Gastroesophageal sphincter (tissue), 3 donors: ENCODE measurements at regions not wholly inside any gene's neighbourhood (a gene's known extent, or its start where the extent isn't known, plus 50 kb on each side); places are given as distances from the start of the nearest gene placed in this dataset.
"Not testable (repeated sequence)": the region's sequence is repeated elsewhere in the genome, so short reads cannot be mapped to it uniquely, and the experiment has no call there.

ENCODE experiments used
- POLR2A ChIP-seq, 2 donors: fragments of 450-650 bp; IDR thresholded peaks; one replicate each; pipeline ENCODE4 v1.6.1; 2017; ENCODE audit warnings: antibody characterized with exemption in 2 of 2, mild to moderate bottlenecking in 2 of 2, moderate library complexity in 1 of 2
- POLR2AphosphoS5 ChIP-seq: sonication (generic); formaldehyde crosslinking; IDR thresholded peaks from one replicate; pipeline ENCODE4 v1.6.1; 2017; ENCODE audit warnings: antibody characterized with exemption
- TF ChIP-seq, protein P1 (sequence below), 4 experiments: fragments of 200-600 bp in 2 of 4; fragments of 450-650 bp in 2 of 4; sonication (generic) in 1 of 4; IDR thresholded peaks; one replicate each; pipeline ENCODE4 v1.5.1; 2017 to 2019; ENCODE audit warnings: antibody characterized with exemption in 4 of 4, mild to moderate bottlenecking in 2 of 4, moderate library complexity in 2 of 4

DNA sequence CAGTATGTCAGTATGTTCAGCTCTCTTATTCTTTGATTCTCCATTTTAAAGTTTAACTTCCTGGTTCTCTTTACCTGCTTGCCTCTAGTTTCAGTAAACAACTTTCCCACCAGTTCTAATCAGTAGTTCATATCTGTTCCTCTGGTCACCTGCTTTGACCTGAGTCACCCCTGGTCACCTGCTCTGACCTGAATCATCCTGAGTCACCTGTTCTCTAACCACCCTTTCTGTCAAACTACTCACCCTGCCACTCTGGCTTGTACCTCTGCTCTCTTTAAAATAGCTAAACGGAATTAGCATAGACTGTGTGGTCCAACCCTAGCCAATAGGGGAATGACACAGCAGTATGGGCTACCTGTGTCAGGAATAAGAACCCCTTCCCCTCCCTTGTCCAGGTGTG lies 62.0 kb upstream of the NREP start:
- TF ChIP-seq POLR2A (IDR thresholded peaks at IDR 0.05); POLR2AphosphoS5: not testable (repeated sequence)
- TF ChIP-seq, protein P1, sequence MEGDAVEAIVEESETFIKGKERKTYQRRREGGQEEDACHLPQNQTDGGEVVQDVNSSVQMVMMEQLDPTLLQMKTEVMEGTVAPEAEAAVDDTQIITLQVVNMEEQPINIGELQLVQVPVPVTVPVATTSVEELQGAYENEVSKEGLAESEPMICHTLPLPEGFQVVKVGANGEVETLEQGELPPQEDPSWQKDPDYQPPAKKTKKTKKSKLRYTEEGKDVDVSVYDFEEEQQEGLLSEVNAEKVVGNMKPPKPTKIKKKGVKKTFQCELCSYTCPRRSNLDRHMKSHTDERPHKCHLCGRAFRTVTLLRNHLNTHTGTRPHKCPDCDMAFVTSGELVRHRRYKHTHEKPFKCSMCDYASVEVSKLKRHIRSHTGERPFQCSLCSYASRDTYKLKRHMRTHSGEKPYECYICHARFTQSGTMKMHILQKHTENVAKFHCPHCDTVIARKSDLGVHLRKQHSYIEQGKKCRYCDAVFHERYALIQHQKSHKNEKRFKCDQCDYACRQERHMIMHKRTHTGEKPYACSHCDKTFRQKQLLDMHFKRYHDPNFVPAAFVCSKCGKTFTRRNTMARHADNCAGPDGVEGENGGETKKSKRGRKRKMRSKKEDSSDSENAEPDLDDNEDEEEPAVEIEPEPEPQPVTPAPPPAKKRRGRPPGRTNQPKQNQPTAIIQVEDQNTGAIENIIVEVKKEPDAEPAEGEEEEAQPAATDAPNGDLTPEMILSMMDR (IDR thresholded peaks at IDR 0.05), result not testable (repeated sequence)
